EH (cell line): ENCODE measurements at regions not wholly inside any gene's neighbourhood (a gene's known extent, or its start where the extent isn't known, plus 50 kb on each side); places are given as distances from the start of the nearest gene placed in this dataset.
"Not testable (repeated sequence)": the region's sequence is repeated elsewhere in the genome, so short reads cannot be mapped to it uniquely, and the experiment has no call there.

Source experiments
- DNase-seq: peaks from one replicate; pipeline ENCODE4 v3.0.0-alpha.2; 2015; ENCODE audit warnings: low read depth

DNA sequence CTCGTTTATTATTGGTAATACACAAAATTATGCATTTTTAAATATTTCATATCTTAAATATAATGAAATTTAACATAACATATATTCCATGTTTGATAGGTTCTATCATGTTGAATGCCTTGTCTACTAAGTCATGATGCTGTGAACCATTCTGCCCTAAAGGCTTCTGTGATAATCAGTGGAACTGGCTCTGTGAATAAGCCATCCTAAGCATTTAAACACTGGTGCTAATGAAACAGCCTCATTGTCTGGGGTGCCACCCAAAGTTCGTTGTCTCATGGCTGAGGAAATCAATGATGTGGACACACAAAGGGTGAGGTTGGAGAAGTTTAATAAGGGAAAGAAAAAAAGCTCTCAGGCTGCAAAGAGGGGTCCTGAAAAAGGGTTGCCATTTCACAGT lies 264.7 kb upstream of the ZRANB2 start:
- DNase-seq = no peak

DNA sequence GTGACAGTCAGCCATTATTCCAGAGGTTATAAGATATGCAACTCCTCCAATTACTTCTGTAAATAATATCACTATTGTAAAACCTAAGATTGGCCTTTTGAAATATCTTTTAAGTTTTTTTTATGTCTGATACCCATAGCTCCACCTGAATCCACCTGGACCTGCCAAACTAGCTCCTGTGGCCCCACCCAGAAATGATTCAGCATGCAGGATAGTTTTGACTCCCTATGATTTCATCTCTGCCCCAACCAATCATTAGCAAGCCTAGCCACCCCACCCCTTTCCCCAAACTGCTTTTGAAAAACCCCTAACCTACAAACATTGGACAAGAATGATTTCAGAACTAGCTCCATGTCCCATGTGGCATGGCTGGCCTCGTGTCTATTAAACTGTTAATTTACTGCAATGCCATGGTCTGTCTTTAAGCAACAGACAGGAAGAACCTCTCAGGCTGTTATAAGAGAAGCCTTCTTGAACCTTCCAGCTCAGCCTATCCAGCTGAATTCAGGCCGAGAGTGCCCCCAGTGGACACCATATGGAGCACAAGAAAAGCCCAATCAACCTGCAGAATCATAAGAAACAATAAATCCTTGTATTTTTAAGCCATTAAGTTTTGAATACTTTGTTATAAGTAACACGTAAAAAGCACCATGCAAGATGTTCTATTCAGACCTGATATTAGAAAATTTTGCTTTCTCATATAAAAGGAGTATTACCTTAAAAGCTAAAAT lies 263.0 kb upstream of the ZRANB2 start:
- DNase-seq = no peak

DNA sequence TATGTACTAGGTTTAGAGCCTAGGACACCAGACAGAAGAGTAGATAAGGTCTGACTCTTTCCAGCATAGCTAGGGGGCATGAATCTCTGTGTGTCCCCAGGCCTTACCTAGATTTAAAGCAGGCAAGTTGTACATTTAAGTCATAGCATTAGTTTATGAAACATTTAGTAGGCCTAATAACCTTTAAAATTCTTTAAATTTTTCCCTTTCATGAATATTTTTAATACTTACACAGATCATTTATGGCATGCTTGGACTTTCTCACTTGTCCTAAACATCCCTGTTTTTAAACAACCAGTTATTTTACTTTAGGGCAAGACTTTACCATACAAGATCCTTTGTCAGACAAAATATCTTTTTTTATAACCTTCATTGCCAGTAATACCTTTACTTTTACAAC lies 258.4 kb upstream of the ZRANB2 start:
- DNase-seq = no peak

DNA sequence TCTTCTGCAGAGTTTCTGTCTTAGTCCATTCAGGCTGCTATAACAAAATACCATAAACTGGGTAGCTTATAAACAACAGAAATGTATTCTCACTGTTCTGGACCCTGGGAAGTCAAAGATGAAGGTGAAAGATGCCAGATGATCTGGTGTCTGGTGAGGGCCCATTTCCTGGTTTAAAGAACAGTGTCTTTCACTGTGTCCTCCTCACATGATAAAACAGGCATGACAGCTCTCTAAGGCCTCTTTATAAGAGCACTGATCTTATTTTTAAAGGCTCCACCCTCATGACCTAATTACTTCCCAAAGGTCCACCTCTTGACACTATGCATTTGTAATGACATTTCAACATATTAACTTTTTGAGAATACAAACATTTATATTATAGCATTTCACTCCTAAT lies 250.2 kb upstream of the ZRANB2 start:
- no peak for DNase-seq

DNA sequence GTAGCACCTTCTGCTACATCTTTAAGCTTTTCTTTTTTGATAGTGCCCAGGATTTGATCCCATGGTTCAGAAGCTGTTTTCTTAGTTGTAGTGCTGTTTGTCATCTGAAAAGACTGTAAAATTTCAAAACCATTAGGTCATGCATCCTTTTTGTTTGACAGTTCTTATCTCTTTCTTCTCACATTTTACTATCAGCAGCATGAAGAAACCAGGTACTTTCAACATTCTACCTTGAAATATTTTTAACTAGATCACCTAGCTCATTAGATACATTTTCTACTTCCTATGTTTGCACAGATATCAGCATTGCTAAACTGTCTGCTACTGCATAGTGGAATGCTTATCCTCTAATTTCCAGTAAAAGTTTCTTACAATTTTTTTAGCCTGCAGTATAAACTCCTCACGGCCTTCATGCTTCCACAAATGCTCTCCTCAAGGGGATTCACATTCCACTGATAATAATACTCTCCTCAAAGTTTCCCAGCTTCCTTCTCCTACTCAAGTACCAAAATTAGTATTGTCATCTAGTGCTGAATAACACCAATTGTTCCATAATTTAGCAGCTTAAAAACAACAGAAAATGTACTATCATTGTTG lies 243.9 kb upstream of the ZRANB2 start:
- no peak for DNase-seq

DNA sequence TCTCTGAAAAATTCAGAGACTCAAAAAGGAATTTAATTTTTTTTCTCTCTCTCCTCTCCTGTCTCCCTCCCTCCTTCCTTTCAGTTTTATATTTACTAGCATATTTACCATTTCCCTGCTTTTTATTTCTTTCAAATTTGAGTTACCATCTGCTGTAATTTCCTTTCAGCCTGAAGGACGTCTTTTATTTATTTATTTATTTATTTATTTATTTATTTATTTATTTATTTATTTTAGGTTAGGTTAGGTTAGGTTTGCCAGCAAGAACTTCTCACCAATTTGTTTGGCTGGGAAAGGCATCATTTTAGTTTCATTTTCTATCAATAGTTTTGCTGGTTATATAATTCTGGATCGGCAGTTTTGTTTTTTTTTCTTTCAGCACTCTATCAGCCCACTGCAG lies 231.7 kb upstream of the ZRANB2 start:
- no peak for DNase-seq

DNA sequence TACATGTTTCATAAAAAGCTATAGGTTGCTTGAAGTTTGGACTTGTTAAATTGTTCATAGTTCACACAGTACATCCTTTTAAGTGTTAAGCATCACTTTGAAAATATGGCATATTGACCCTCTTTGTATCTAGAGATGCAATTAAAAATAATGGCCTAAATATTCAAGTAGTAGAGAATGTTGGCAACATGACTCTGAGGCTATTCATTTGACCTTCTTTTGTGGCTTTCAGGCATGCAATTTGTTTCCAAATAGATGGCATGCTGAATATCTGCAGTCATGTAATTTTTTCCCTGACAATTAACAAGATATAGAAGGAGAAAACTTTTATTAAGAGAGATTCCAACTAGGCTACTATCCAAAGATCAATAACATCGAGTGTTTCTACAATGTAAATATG lies 230.5 kb upstream of the ZRANB2 start:
- DNase-seq = peak; percentile 1

DNA sequence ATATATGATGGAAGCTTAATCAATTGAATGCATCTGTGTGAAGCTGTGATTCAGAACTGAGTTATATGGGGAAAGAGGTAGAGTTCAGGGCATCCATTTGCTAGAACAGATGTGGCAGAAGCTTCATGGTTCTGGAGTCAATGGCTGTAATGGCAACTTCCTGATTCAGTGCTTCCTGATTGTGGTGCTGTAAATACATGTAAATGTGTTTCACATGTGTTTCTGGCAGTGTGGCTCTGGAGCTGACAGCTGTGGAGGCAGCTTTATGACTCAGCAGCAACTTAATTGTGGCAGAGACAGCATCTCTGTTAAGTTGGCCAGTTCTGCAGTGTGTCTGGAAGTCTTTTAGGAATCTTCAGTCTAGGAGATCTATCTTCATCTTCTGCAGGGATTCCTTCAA lies 226.6 kb upstream of the ZRANB2 start:
- peak; percentile 8 for DNase-seq

DNA sequence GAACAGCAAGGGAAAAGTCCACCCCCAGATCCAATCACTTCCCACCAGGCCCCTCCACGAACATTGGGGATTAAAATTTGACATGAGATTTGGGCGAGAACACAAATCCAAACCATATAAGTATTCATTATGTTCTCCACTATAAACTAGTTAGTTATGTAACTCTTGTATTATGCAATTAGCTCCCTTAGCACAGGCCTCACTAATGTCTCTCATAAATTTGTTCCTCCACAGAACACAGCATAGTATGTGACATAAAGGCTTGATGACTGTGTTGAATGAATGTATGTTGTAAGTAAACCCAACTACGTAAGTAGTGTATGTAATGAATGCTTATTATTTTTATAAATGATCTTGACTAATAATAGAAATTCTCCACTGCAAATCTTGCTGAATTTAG lies 223.3 kb upstream of the ZRANB2 start:
- DNase-seq = no peak

DNA sequence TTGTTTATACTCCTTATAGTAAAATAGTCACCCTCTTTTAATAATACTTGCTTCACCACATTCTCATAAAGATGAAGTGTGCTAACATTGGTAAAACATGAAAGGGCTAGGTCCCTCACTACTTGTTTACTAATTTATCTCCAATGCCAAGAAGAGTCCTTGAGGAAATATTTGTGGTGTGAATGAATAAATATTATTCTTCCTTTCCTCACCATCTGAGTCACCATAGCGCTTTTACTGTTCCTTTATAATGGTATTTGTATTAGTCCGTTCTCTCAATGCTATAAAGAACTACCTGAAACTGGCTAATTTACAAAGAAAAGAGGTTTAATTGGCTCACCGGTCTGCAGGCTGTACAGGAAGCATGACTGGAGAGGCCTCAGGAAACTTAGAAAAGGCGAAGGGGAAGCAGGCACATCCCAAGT lies 222.8 kb upstream of the ZRANB2 start:
- no peak for DNase-seq

DNA sequence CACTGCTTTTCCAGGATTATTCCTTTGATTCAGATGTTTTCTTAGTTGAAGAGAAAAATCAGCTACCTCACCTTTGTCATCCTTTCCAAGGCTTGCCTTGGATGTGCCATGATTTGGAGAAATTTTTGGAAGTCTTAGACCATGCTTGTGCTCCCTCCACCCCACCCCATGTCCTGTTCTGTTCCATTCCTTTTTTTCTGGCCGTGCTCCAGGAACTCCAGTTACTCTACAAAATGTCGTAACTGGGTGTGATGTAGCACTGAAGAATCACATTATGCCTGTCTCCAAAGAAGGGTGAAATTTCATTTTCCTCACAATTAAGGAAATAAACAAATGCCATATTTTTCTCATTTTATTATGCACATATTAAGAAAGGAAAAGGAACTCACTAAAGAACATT lies 217.8 kb upstream of the ZRANB2 start:
- peak; percentile 1 for DNase-seq

DNA sequence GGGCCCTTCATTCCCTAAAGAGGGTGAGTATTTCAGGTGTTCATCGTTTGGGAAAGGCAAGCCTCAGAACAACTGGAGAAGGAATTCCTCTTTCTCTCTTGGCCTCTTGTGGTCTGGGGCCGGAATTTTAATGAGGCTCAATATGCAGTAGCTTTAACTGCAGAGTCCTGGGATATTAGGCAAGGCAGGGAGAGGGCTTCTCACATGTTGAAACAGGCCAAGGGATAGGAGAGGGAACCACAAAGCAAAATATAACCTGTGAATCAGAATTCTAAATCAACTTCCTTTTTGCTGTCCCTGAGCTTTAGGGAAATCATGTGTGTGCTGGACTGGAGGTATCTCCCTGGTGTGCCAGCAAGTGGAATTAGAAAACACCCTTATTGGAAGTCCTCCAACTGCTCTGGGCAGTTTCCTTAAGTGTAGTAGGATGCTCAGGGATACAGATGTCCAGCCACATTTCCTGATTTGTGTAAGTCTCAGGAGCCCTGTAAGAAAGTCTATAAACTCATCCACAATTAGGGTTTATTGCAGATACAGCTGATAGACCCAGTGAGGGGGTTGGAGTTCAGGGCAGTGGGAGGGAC lies 215.8 kb upstream of the ZRANB2 start:
- no peak for DNase-seq

DNA sequence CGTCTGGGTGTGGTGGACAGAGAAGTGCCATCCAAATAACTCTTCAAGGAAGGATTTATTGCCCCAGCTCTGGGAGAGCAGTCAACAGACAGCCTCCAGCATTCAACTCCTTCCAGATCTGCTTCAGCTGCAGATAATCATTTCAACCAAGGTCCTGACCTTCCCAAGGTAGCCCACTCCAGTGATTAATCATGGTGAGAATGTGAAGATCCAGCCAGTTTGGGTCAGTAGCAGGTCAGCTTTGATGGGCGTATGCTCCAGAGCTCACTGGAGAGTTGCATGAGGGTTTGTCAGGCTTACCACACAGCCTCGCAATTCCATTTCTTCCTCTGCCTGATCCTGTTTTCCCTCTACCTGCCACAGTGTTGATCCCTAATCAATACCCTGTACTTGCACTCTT lies 214.5 kb upstream of the ZRANB2 start:
- DNase-seq = no peak

DNA sequence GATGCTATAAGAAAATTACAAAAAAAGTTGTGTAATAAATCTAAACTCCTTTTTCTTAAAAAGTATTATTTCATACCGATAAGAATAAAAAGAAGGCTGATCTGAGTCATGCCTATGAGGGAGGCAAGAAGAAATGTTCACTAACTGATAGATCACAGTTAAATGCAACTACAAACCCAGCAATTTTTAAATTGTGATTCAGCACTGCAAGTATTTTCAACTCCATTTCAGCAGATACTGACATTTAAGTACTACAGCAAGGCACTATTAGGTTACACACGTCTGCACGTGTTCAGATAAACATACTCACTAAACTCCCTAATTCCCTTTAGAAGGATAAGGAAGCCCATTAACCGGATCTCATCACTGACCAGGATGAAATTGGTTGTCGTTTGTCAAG lies 213.3 kb upstream of the ZRANB2 start:
- DNase-seq = no peak

DNA sequence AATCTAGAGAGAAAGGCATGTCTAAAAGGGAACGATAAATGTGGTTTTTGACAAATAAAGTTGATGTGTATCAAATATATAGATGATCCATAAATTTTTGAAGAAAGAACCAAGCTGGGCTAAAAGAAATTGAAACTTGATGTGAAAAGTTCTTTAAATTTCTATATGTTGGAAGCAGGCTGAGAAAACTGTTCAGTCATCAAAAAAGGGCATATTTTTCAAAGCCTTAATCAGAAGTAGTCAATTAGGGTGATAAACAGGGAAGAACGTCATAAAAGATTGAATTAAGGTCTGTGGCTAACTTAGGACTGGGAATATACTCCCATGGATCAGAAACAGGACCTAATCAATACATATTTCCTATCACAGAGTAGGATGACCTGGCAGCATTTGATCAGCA lies 211.4 kb upstream of the ZRANB2 start:
- no peak for DNase-seq

DNA sequence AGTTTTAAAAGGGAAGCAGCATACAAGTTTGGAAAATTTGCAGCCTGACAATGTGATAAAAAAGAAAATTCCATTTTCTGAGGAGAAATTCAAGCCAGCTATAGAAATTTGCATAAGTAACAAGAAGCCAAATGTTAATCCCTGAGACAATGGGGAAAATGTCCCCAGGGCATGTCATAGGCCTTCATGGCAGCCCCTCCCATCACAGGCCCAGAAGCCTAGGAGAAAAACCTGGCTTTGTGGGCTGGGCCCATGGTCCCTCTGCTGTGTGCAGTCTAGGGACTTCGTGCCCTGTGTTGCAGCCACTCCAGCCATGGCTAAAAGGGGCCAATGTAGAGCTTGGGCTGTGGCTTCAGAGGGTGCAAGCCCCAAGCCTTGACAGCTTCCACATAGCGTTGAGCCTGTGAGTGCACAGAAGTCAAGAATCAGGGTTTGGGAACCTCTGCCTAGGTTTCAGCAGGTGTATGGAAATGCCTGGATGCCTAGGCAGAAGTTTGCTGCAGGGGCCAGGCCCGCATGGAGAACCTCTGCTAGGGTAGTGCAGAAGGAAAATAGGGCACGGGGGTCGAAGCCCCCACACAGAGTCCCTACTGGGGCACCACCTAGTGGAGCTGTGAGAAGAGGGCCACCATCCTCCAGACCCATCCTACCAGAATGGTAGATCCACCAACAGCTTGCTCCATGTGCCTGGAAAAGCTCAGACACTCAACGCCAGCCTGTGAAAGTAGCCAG lies 209.8 kb upstream of the ZRANB2 start:
- DNase-seq = not testable (repeated sequence)

DNA sequence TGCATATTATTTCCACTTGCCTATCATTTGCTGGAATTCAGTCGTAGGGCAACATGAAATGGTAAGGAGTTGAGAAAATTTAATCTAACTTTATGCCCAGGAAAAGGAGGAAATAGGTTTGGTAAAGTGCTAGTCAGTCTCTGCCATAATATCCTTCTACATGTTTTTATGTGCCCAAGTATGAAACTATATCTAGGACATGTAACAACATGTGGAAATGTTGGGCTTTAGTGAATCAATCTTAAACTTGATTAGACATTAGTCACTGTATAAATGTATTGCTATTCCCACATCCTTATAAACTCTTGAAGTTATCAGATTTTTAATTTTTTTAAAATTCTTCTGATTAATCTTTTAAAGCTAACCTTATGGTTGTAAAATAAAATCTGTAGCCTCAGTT lies 204.7 kb upstream of the ZRANB2 start:
- DNase-seq = no peak

DNA sequence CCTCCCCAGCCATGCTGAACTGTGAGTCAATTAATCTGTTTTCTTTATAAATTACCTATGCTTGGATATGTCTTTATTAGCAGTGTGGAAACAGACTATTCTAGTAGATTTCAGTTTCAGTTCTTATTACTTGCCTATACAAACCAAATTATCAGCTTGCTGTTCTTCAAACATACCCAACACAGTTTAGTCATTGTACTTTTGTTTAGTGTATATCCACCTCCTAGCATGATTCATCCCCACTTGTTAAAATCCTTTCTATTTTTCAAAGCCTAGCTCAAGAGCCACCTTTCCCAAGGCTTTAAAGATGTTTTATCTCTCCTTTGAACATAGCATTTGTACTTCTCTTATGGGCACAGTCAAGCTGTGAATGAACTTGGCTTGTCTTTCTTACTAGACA lies 195.6 kb upstream of the ZRANB2 start:
- DNase-seq = no peak

DNA sequence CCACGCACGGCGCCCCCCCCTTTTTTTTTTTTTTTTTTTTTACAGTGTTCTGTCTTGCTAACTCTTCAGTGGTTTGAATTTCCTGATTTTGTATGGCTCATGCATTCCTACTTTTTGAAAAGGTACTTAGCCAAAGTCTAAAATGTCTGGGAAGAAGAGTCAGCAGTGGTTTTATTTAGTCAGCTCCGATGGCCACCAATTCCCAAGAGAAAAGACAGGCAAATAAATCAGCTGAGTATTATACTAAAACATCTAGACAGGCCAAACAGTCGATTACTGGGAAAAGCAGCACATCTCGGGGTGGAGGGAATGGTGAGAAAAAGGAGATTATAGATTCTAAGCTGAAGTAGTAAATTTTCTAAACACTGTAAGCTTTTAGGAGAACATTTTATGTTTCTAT lies 192.5 kb upstream of the ZRANB2 start:
- DNase-seq = no peak

DNA sequence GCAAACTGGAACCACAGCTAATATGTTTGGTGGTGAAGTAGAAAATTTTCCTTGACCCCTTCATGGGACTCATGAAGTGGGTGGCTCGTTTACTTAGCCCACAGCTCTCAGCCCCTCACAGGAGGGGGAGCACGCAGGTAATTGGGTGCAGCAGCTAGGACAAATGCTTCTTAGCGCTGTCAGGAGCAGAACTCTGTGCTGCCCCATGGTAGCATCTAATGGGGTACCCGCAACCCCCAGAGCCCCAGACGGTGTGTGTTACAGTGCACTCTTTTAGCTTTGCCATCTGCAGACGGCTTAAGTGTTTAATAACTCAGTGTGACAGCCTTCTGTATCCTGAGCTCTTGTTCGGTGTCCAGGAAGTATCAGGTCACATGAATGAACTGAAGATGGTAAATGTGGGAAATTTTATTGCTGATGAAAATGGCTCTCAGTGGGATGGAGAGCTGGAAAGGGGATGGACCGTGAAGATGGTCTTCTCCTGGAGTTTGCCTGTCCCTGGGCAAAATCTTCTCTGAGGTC lies 189.6 kb upstream of the ZRANB2 start:
- no peak for DNase-seq

DNA sequence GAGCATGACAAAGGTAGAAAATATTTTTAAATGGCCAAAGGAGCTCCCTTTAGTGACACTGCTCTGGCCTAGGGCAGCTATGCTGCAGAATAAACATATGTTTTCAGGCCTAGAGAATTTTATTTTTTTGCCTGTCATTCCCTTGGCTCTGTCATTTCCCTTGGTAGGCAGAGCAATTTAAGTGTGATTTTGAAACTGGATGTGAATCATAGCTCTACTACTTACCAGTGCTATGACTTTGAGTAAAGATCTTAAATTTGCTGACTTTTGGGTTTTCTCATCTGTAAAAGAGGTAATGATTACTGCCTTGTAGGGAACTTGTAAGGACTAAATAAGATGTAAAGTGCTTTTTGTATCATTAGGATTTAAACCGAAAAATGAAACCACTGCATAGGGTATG lies 189.0 kb upstream of the ZRANB2 start:
- DNase-seq = no peak

DNA sequence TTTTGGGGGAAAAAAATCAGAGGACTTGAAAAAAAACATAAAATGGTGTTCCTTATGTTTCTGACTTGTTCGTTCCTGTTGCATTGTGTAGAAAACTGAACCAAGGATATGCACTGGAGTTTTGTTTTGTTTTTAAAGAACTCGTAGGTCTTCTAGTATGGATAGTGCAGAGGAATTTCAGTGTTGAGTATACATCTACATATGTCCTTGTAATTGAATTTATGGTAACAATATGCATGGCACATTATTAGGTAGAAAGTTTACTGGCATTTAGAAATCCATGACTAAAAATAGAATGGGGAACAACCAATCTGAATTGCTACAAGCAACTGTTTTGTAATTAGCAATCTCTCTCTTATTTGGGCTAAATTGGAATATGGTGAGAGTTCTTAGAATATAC lies 188.3 kb upstream of the ZRANB2 start:
- DNase-seq = no peak

DNA sequence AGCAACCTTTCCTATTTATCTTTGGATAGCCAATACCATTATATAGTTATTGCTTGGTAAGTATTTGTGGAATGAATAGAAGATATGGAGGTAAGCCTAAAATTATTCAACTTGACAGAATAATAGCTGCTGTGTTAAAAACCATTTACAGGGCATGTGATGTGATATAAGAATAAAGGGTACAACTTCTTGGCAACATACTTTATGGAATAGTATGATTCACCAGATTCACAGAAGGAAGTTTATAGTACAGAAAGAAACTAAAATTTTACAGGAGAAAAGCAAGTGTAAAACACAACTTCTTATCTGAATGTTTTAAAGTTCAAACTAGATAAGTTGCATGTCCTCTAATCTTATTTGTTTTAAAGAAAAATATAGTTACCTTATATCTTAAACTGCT lies 186.4 kb upstream of the ZRANB2 start:
- DNase-seq = no peak
